H1 (cell line): ENCODE measurements at regions not wholly inside any gene's neighbourhood (a gene's known extent, or its start where the extent isn't known, plus 50 kb on each side); places are given as distances from the start of the nearest gene placed in this dataset.

Experiments
- CTCF ChIA-PET: fragments of 300-600 bp; sonication (Branson Sonifier 250); formaldehyde crosslinking; loops from one replicate; lab custom pipeline; 2021; ENCODE audit not compliant: partially characterized antibody; lab: Charles Lee
- POLR2A ChIA-PET: fragments of 300-600 bp; sonication (Branson Sonifier 250); formaldehyde crosslinking; loops from one replicate; lab custom pipeline; 2021; ENCODE audit warnings: inconsistent platforms; ENCODE audit not compliant: partially characterized antibody; lab: Charles Lee
- DNase-seq, 2 experiments: peaks; one replicate each; pipeline versions ENCODE4 v3.0.0 to v3.0.0-alpha.2; 2010 to 2022; ENCODE audit warnings: low spot score in 2 of 2, low read depth in 1 of 2, mixed read lengths in 1 of 2
- FAIRE-seq: peaks from 2 replicates; lab custom pipeline; 2011; peaks lifted over from hg19 to GRCh38; lab: Jason Lieb, UNC
- H2AFZ ChIP-seq: 2 replicates; pipeline ENCODE4 v1.8.1; 2012; ENCODE audit warnings: low read length, inconsistent platforms
- H2AK5ac ChIP-seq: 2 replicates; pipeline ENCODE4 v1.6.1; 2013; ENCODE audit warnings: low read depth, low read length
- H2BK120ac ChIP-seq: replicated peaks from 2 replicates; pipeline ENCODE3; 2013; ENCODE audit warnings: low read depth, low read length, inconsistent platforms
- H2BK12ac ChIP-seq: 2 replicates; pipeline ENCODE4 v1.6.1; 2013; ENCODE audit warnings: low read depth, low read length
- H2BK15ac ChIP-seq: 2 replicates; pipeline ENCODE4 v1.6.1; 2013; ENCODE audit warnings: low read length
- H2BK20ac ChIP-seq: 2 replicates; pipeline ENCODE4 v1.6.1; 2013; ENCODE audit warnings: low read length
- H2BK5ac ChIP-seq: 2 replicates; pipeline ENCODE4 v1.6.1; 2013; ENCODE audit warnings: low read depth, low read length
- H3K14ac ChIP-seq: 2 replicates; pipeline ENCODE4 v1.6.1; 2013; ENCODE audit warnings: inconsistent platforms; ENCODE audit not compliant: insufficient read length
- H3K18ac ChIP-seq: 2 replicates; pipeline ENCODE4 v1.6.1; 2013; ENCODE audit warnings: low read length; ENCODE audit errors: extremely low read depth
- H3K23ac ChIP-seq: 2 replicates; pipeline ENCODE4 v1.6.1; 2013; ENCODE audit warnings: inconsistent platforms; ENCODE audit not compliant: insufficient read length
- H3K23me2 ChIP-seq: 2 replicates; pipeline ENCODE4 v1.6.1; 2013; ENCODE audit warnings: low read depth, low read length
- H3K27ac ChIP-seq: 2 replicates; pipeline ENCODE4 v1.6.1; 2011; ENCODE audit warnings: low read depth, low read length, inconsistent platforms
- H3K27me3 ChIP-seq, 4 experiments: replicated peaks in 1 of 4; 1 replicate in 1 of 4; 2 replicates in 3 of 4; pipeline versions ENCODE4 v1.6.1 to v1.8.1; 2011 to 2013; ENCODE audit warnings: low read length in 3 of 4, mild to moderate bottlenecking in 3 of 4, inconsistent platforms in 2 of 4, mixed read lengths in 2 of 4, moderate library complexity in 1 of 4; ENCODE audit not compliant: control insufficient read depth in 3 of 4, insufficient read depth in 3 of 4; ENCODE audit errors: extremely low read depth in 1 of 4
- H3K36me3 ChIP-seq, 4 experiments: 2 replicates each; pipeline versions ENCODE4 v1.6.1 to v1.8.1; 2011 to 2013; ENCODE audit warnings: mild to moderate bottlenecking in 4 of 4, low read length in 3 of 4, moderate library complexity in 2 of 4, control low read depth in 1 of 4, inconsistent platforms in 1 of 4; ENCODE audit not compliant: insufficient read depth in 4 of 4, control insufficient read depth in 2 of 4
- H3K4ac ChIP-seq: replicated peaks from 2 replicates; pipeline ENCODE3; 2013; ENCODE audit warnings: low read length, low read depth, mixed read lengths, inconsistent platforms; ENCODE audit not compliant: insufficient read length
- H3K4me1 ChIP-seq, 4 experiments: replicated peaks in 1 of 4; 1 replicate in 1 of 4; 2 replicates in 3 of 4; pipeline versions ENCODE4 v1.6.1 to v1.8.1; 2011 to 2013; ENCODE audit warnings: low read length in 3 of 4, inconsistent platforms in 2 of 4, mixed read lengths in 1 of 4; ENCODE audit not compliant: insufficient read depth in 4 of 4, control insufficient read depth in 3 of 4
- H3K4me2 ChIP-seq, 2 experiments: 2 replicates each; pipeline versions ENCODE4 v1.6.1 to v1.8.1; 2011 to 2013; ENCODE audit warnings: low read depth in 2 of 2, low read length in 2 of 2, control low read depth in 1 of 2, inconsistent platforms in 1 of 2, mild to moderate bottlenecking in 1 of 2; ENCODE audit not compliant: insufficient read depth in 1 of 2
- H3K4me3 ChIP-seq, 4 experiments: fragments of 200-600, 300-600 bp in 1 of 4; sonication (generic), shearing (Covaris generic), sonication (Bioruptor Twin) in 1 of 4; 2 replicates each; pipeline versions ENCODE4 v1.5.1 to v1.8.1; 2011 to 2016; ENCODE audit warnings: low read length in 4 of 4, low read depth in 3 of 4, control low read depth in 2 of 4, inconsistent platforms in 2 of 4, mild to moderate bottlenecking in 2 of 4, mixed read lengths in 1 of 4, moderate library complexity in 1 of 4; ENCODE audit not compliant: insufficient read depth in 2 of 4; ENCODE audit errors: extremely low read depth in 1 of 4
- H3K56ac ChIP-seq: replicated peaks from 2 replicates; pipeline ENCODE3; 2013; ENCODE audit warnings: low read depth, mild to moderate bottlenecking, mixed read lengths, low read length, inconsistent platforms; ENCODE audit not compliant: insufficient read length
- H3K79me1 ChIP-seq: 2 replicates; pipeline ENCODE4 v1.6.1; 2013; ENCODE audit warnings: low read depth, low read length, control low read depth
- H3K79me2 ChIP-seq, 2 experiments: 2 replicates each; pipeline versions ENCODE4 v1.6.1 to v1.8.1; 2012 to 2013; ENCODE audit warnings: low read length in 2 of 2, mild to moderate bottlenecking in 2 of 2, inconsistent platforms in 1 of 2; ENCODE audit not compliant: insufficient read depth in 2 of 2, control insufficient read depth in 1 of 2
- H3K9ac ChIP-seq, 4 experiments: replicated peaks in 1 of 4; 1 replicate in 1 of 4; 2 replicates in 3 of 4; pipeline versions ENCODE4 v1.6.1 to v1.8.1; 2011 to 2013; ENCODE audit warnings: low read depth in 3 of 4, low read length in 3 of 4, control low read depth in 2 of 4, mild to moderate bottlenecking in 2 of 4, moderate library complexity in 2 of 4, inconsistent platforms in 1 of 4; ENCODE audit errors: extremely low read depth in 1 of 4
- H3K9me3 ChIP-seq, 2 experiments: 2 replicates each; pipeline versions ENCODE4 v1.6.1 to v1.8.1; 2012 to 2013; ENCODE audit warnings: mild to moderate bottlenecking in 2 of 2, moderate library complexity in 2 of 2, control low read depth in 1 of 2, inconsistent platforms in 1 of 2, low read depth in 1 of 2, low read length in 1 of 2, mixed read lengths in 1 of 2; ENCODE audit not compliant: insufficient read depth in 2 of 2
- H4K20me1 ChIP-seq, 2 experiments: replicated peaks in 1 of 2; 2 replicates each; pipeline versions ENCODE3 to v1.8.1; 2011 to 2013; ENCODE audit warnings: inconsistent platforms in 2 of 2, low read length in 2 of 2, mild to moderate bottlenecking in 1 of 2; ENCODE audit not compliant: insufficient read depth in 2 of 2, control insufficient read depth in 1 of 2
- H4K5ac ChIP-seq: 2 replicates; pipeline ENCODE4 v1.6.1; 2013; ENCODE audit warnings: low read length, low read depth, mixed read lengths, inconsistent platforms; ENCODE audit not compliant: insufficient read length
- H4K8ac ChIP-seq: 2 replicates; pipeline ENCODE4 v1.8.0; 2013; ENCODE audit warnings: mild to moderate bottlenecking, moderate library complexity, low read length, inconsistent platforms; ENCODE audit not compliant: insufficient read depth; ENCODE audit errors: extremely low read depth
- H4K91ac ChIP-seq: replicated peaks from 2 replicates; pipeline ENCODE3; 2013; ENCODE audit warnings: low read length, mixed read lengths, inconsistent platforms; ENCODE audit not compliant: insufficient read length
- SIX5 ChIP-seq: IDR thresholded peaks from 2 replicates; pipeline ENCODE4 v1.6.1; 2011; ENCODE audit warnings: mild to moderate bottlenecking, low read depth, low read length
- WGBS, 2 experiments: shearing (Covaris generic) in 1 of 2; methylation state at CpG; one replicate each; pipeline versions ENCODE4 v1.1.6 to v1.1.7; 2013 to 2015; ENCODE audit warnings: low lambda C conversion rate in 2 of 2, mixed read lengths in 2 of 2, inconsistent platforms in 1 of 2, low coverage in 1 of 2, missing lambda C conversion rate in 1 of 2; ENCODE audit not compliant: insufficient replicate concordance in 2 of 2, insufficient coverage in 1 of 2, insufficient read length in 1 of 2; ENCODE audit errors: extremely low coverage in 1 of 2, missing lambda C conversion rate in 1 of 2; 5-methylcytosine and 5-hydroxymethylcytosine counted together

- H3K79me2 ChIP-seq: no peaks in the 10 kb centered on the region
- H3K27me3 ChIP-seq: no peaks in the 10 kb centered on the region
- no peak overlapping the region for H2BK120ac ChIP-seq
- no peak overlapping the region for H3K27ac ChIP-seq
- FAIRE-seq: no peak
- no peaks in the 10 kb centered on the region; the same call in 1 of the 2 replicates for H3K79me1 ChIP-seq
- H2BK15ac ChIP-seq: no peak overlapping the region
- no peaks in the 10 kb centered on the region for H3K9me3 ChIP-seq
- no peak overlapping the region for H3K14ac ChIP-seq
- H3K4me1 ChIP-seq: no peaks in the 10 kb centered on the region
- ChIA-PET CTCF (no interaction called here), POLR2A (no interaction called here)
- no peak overlapping the region for H4K91ac ChIP-seq
- H2BK12ac ChIP-seq: no peak overlapping the region
- H3K4ac ChIP-seq: no peak overlapping the region
- DNase-seq: no peak
- no peak overlapping the region for H3K9ac ChIP-seq
- H3K56ac ChIP-seq: no peak overlapping the region
- peaks cover 4 to 76% (median 40%) of the 10 kb centered on the region in 4 experiments for H3K36me3 ChIP-seq
- H3K4me3 ChIP-seq: no peak overlapping the region
- no peak overlapping the region for H4K8ac ChIP-seq
- no peak overlapping the region for H3K4me2 ChIP-seq
- no peak for TF ChIP-seq SIX5
- no peak overlapping the region for H3K23ac ChIP-seq
- WGBS, 2 experiments: 94% methylated on average over 11 of the region's 14 CpGs; no CpG with 5 or more reads in 1 of the 2 experiments
- H2BK20ac ChIP-seq: no peak overlapping the region
- no peak overlapping the region for H2BK5ac ChIP-seq
- H3K23me2 ChIP-seq: no peaks in the 10 kb centered on the region
- no peak overlapping the region for H2AFZ ChIP-seq
- no peaks in the 10 kb centered on the region for H4K20me1 ChIP-seq
- no peak overlapping the region for H2AK5ac ChIP-seq
- H3K18ac ChIP-seq: no peak overlapping the region
- H4K5ac ChIP-seq: no peak overlapping the region
Observed at GRCh38 chrX:131746491-131746968, 202.7 kb downstream of the OR13H1 start.
